A549 (cell line): ENCODE measurements at regions not wholly inside any gene's neighbourhood (a gene's known extent, or its start where the extent isn't known, plus 50 kb on each side); places are given as distances from the start of the nearest gene placed in this dataset.

ENCODE experiments used
- ATAC-seq, 2 experiments: fragments of 200-7000 bp in 1 of 2; fragments of >200 bp in 1 of 2; cut with Nextera tagmentation in 1 of 2; cut with Tn5 transposase in 1 of 2; 3 replicates each; pipeline versions ENCODE4 v1.8.0 to v1.9.1; 2018 to 2020; ENCODE audit warnings: mild to moderate bottlenecking in 1 of 2, moderate library complexity in 1 of 2
- CTCF ChIA-PET: fragments of 300-600 bp; sonication (Branson Sonifier 250); formaldehyde crosslinking; extraction: SDS; loops from one replicate; lab custom pipeline; 2021; ENCODE audit warnings: antibody characterized with exemption, inconsistent platforms; lab: Yijun Ruan, JAX
- POLR2A ChIA-PET: fragments of 350-600 bp; formaldehyde crosslinking; extraction: SDS; loops from one replicate; lab custom pipeline; 2021; ENCODE audit warnings: antibody characterized with exemption, inconsistent platforms; lab: Yijun Ruan, JAX
- DNase-seq, 2 experiments: peaks; one replicate each; pipeline versions ENCODE4 v3.0.0 to v3.0.0-alpha.2; 2011 to 2016; ENCODE audit warnings: low read depth in 1 of 2, low spot score in 1 of 2
- FAIRE-seq: peaks from 2 replicates; lab custom pipeline; 2011; peaks lifted over from hg19 to GRCh38; lab: Jason Lieb, UNC
- H3K27ac ChIP-seq, 2 experiments: fragments of >200 bp; sonication (Bioruptor Twin); formaldehyde crosslinking; 3 replicates each; pipeline ENCODE4 v1.5.1; 2016 to 2017
- H3K4me1 ChIP-seq: fragments of >200 bp; sonication (Bioruptor Twin); formaldehyde crosslinking; 3 replicates; pipeline ENCODE4 v1.6.1; 2016
- H3K4me2 ChIP-seq: fragments of >200 bp; sonication (Bioruptor Twin); formaldehyde crosslinking; 3 replicates; pipeline ENCODE4 v1.6.1; 2016
- H3K4me3 ChIP-seq: fragments of >200 bp; sonication (Bioruptor Twin); formaldehyde crosslinking; 3 replicates; pipeline ENCODE4 v1.5.1; 2016
- H3K9me3 ChIP-seq: fragments of >200 bp; sonication (Bioruptor Twin); formaldehyde crosslinking; 3 replicates; pipeline ENCODE4 v1.6.1; 2016
- BHLHE40 ChIP-seq: IDR thresholded peaks from 2 replicates; pipeline ENCODE4 v1.6.1; 2012; ENCODE audit warnings: low read depth, low read length, inconsistent platforms
- CBX2 ChIP-seq: fragments of 200-600 bp; sonication (generic); IDR thresholded peaks from 2 replicates; pipeline ENCODE4 v1.6.1; 2016; ENCODE audit warnings: low read depth, mild to moderate bottlenecking, borderline replicate concordance
- CBX8 ChIP-seq: fragments of 200-600 bp; sonication (generic); IDR thresholded peaks from 2 replicates; pipeline ENCODE4 v1.6.1; 2016
- CHD4 ChIP-seq: fragments of 200-600 bp; sonication (generic); IDR thresholded peaks from 2 replicates; pipeline ENCODE4 v1.6.1; 2016; ENCODE audit warnings: antibody characterized with exemption, mild to moderate bottlenecking, borderline replicate concordance
- EHF ChIP-seq: fragments of 250-450 bp; sonication (Bioruptor Pico); IDR thresholded peaks from 2 replicates; pipeline ENCODE4 v1.5.0; 2020; ENCODE audit warnings: mild to moderate bottlenecking
- EHMT2 ChIP-seq: fragments of 200-600 bp; sonication (generic); IDR thresholded peaks from 2 replicates; pipeline ENCODE4 v1.6.1; 2016; ENCODE audit warnings: antibody characterized with exemption, low read depth, mild to moderate bottlenecking, moderate library complexity
- EP300 ChIP-seq, 2 experiments: fragments of >200 bp; sonication (Bioruptor Twin); formaldehyde crosslinking; IDR thresholded peaks; 2 replicates in 1 of 2; 3 replicates in 1 of 2; pipeline ENCODE4 v1.6.1; 2016 to 2017
- ESRRA ChIP-seq: fragments of 150-350 bp; IDR thresholded peaks from 2 replicates; pipeline ENCODE4 v1.6.1; 2014; ENCODE audit warnings: mild to moderate bottlenecking, low read length, borderline replicate concordance
- FOSL2 ChIP-seq, 2 experiments: fragments of 450-650 bp in 1 of 2; fragments of >200 bp in 1 of 2; sonication (Bioruptor Twin) in 1 of 2; formaldehyde crosslinking; IDR thresholded peaks; 2 replicates each; pipeline versions ENCODE4 v1.5.0 to v1.6.1; 2016 to 2020; ENCODE audit warnings: mild to moderate bottlenecking in 1 of 2, moderate library complexity in 1 of 2
- HOXA7 ChIP-seq: fragments of 250-450 bp; sonication (Bioruptor Pico); IDR thresholded peaks from 2 replicates; pipeline ENCODE4 v1.5.0; 2020; ENCODE audit warnings: mild to moderate bottlenecking, moderate library complexity
- KDM1A ChIP-seq: fragments of 200-600 bp; sonication (generic); IDR thresholded peaks from 2 replicates; pipeline ENCODE4 v1.6.1; 2016; ENCODE audit warnings: low read depth, mild to moderate bottlenecking
- MAFK ChIP-seq: fragments of 450-650 bp; IDR thresholded peaks from 2 replicates; pipeline ENCODE4 v1.6.1; 2014; ENCODE audit not compliant: partially characterized antibody
- MAZ ChIP-seq: fragments of 150-350 bp; IDR thresholded peaks from 2 replicates; pipeline ENCODE4 v1.6.1; 2014; ENCODE audit warnings: antibody characterized with exemption, low read depth, low read length, borderline replicate concordance
- NPAS2 ChIP-seq: fragments of 250-450 bp; sonication (Bioruptor Pico); IDR thresholded peaks from 2 replicates; pipeline ENCODE4 v1.8.0; 2022; ENCODE audit warnings: mild to moderate bottlenecking, moderate library complexity, borderline replicate concordance
- PHF8 ChIP-seq: fragments of 200-600 bp; sonication (generic); IDR thresholded peaks from 2 replicates; pipeline ENCODE4 v1.6.1; 2016; ENCODE audit warnings: low read depth, mild to moderate bottlenecking, antibody characterized with exemption, moderate library complexity, borderline replicate concordance
- POLR2AphosphoS2 ChIP-seq: conservative IDR thresholded peaks from 2 replicates; pipeline ENCODE4 v1.6.1; 2012; ENCODE audit warnings: low read length, improper control_type of control experiment, inconsistent platforms
- SMC3 ChIP-seq: fragments of >200 bp; sonication (Bioruptor Twin); formaldehyde crosslinking; IDR thresholded peaks from 3 replicates; pipeline ENCODE4 v1.6.1; 2018; ENCODE audit warnings: inconsistent platforms
- TFCP2L1 ChIP-seq: fragments of 250-450 bp; sonication (Bioruptor Pico); IDR thresholded peaks from 2 replicates; pipeline ENCODE4 v1.5.0; 2021; ENCODE audit warnings: mild to moderate bottlenecking
- TP53 ChIP-seq: fragments of 250-450 bp; sonication (Bioruptor Pico); IDR thresholded peaks from 2 replicates; pipeline ENCODE4 v1.5.0; 2021; ENCODE audit warnings: mild to moderate bottlenecking, moderate library complexity
- ZFP36 ChIP-seq: fragments of 450-650 bp; IDR thresholded peaks from 2 replicates; pipeline ENCODE4 v1.6.1; 2014; ENCODE audit warnings: borderline replicate concordance; ENCODE audit not compliant: partially characterized antibody
- ZSCAN20 ChIP-seq: fragments of 250-450 bp; sonication (Bioruptor Pico); IDR thresholded peaks from 2 replicates; pipeline ENCODE4 v1.8.0; 2022; ENCODE audit warnings: mild to moderate bottlenecking, moderate library complexity
- WGBS: methylation state at CpG from one replicate; pipeline ENCODE4 v1.1.6; 2017; ENCODE audit errors: missing lambda C conversion rate; 5-methylcytosine and 5-hydroxymethylcytosine counted together
- TF ChIP-seq, protein P1 (sequence below): fragments of 450-650 bp; IDR thresholded peaks from 2 replicates; pipeline ENCODE4 v1.6.1; 2014; ENCODE audit warnings: antibody characterized with exemption
- TF ChIP-seq, protein P2 (sequence below): IDR thresholded peaks from 2 replicates; pipeline ENCODE4 v1.6.1; 2012
- TF ChIP-seq, protein P3 (sequence below): fragments of >200 bp; sonication (Bioruptor Twin); formaldehyde crosslinking; IDR thresholded peaks from 3 replicates; pipeline ENCODE4 v1.6.1; 2016
- TF ChIP-seq, protein P4 (sequence below): fragments of >200 bp; sonication (Bioruptor Twin); formaldehyde crosslinking; IDR thresholded peaks from 2 replicates; pipeline ENCODE4 v1.6.1; 2016

DNA sequence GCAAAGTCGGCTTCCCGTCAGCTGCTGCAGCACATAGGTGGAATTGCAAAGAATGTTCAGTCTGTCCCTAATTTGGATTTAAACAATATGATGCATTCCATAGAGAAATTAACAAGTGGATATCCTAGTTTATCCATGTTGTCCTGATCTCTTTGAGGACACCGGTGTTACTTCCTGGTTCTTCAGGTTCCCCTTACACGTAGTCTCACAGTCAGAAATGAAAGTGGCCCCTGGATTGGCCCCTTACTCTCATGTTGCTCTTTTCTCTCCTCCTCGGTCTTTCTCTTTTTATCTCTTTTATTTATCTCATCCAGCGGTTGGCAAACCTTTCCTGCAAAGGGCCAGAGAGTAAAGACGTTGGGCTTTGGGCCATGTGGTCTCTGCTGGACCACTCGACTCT lies 265.1 kb downstream of the GAS1 start:
- Histone ChIP-seq H3K27ac (no peak overlapping the region), H3K4me2 (no peak overlapping the region), H3K4me1 (no peaks in the 10 kb centered on the region), H3K9me3 (no peaks in the 10 kb centered on the region), H3K4me3 (no peak overlapping the region)
- FAIRE-seq (no peak), DNase-seq (no peak), ATAC-seq (no peak)
- CTCF ChIA-PET = no interaction called here
- 31% methylated on average over 8 of the region's 8 CpGs for WGBS
- POLR2A ChIA-PET = no interaction called here
- TF ChIP-seq EHMT2 = no peak
- TF ChIP-seq, protein P1, sequence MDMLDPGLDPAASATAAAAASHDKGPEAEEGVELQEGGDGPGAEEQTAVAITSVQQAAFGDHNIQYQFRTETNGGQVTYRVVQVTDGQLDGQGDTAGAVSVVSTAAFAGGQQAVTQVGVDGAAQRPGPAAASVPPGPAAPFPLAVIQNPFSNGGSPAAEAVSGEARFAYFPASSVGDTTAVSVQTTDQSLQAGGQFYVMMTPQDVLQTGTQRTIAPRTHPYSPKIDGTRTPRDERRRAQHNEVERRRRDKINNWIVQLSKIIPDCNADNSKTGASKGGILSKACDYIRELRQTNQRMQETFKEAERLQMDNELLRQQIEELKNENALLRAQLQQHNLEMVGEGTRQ = no peak
- TF ChIP-seq CBX2 = no peak
- TF ChIP-seq SMC3 = no peak
- TF ChIP-seq KDM1A = no peak
- TF ChIP-seq, protein P2, sequence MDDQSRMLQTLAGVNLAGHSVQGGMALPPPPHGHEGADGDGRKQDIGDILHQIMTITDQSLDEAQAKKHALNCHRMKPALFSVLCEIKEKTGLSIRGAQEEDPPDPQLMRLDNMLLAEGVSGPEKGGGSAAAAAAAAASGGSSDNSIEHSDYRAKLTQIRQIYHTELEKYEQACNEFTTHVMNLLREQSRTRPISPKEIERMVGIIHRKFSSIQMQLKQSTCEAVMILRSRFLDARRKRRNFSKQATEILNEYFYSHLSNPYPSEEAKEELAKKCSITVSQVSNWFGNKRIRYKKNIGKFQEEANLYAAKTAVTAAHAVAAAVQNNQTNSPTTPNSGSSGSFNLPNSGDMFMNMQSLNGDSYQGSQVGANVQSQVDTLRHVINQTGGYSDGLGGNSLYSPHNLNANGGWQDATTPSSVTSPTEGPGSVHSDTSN = no peak
- TF ChIP-seq CHD4 = no peak
- no peak for TF ChIP-seq ESRRA
- TF ChIP-seq, protein P3, sequence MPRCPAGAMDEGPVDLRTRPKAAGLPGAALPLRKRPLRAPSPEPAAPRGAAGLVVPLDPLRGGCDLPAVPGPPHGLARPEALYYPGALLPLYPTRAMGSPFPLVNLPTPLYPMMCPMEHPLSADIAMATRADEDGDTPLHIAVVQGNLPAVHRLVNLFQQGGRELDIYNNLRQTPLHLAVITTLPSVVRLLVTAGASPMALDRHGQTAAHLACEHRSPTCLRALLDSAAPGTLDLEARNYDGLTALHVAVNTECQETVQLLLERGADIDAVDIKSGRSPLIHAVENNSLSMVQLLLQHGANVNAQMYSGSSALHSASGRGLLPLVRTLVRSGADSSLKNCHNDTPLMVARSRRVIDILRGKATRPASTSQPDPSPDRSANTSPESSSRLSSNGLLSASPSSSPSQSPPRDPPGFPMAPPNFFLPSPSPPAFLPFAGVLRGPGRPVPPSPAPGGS = no peak
- no peak for TF ChIP-seq TFCP2L1
- no peak for TF ChIP-seq BHLHE40
- TF ChIP-seq MAFK = no peak

DNA sequence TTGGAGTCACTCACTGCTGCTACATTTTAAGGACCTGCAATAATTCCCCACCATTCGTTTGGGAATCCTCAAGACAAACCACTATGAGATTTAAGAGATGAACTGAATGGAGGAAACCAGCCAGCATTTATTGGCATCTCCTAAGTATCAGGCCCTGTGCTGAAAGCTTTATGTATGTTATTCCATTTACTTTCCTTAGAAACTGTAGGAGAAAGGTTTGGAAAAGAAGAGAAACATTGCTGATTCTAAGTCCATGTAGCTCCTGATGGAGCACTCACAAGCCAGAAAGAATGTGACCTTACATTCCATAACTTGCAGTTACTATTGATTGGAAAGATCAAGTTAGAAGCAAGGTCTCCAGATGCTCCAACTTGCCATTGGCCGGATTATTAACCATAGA lies 267.4 kb downstream of the GAS1 start:
- no peak for DNase-seq
- WGBS = 0% methylated on average over 2 of the region's 2 CpGs
- ChIA-PET POLR2A (no interaction called here), CTCF (interaction anchor here (0.6 kb wide), 1 partner anchor 175 kb away, joined by 3 read pairs; no protein-coding TSS in a partner anchor)
- FAIRE-seq = no peak
- no peaks in the 10 kb centered on the region for H3K9me3 ChIP-seq
- H3K4me3 ChIP-seq = no peak overlapping the region
- ATAC-seq = no peak
- no peaks in the 10 kb centered on the region for H3K4me1 ChIP-seq
- no peak for TF ChIP-seq FOSL2 (IDR thresholded peaks at IDR 0.05)
- no peak for TF ChIP-seq FOSL2 (CRISPR knock-in tag; IDR thresholded peaks at IDR 0.05)
- no peak for TF ChIP-seq POLR2AphosphoS2
- TF ChIP-seq CHD4 = no peak
- no peak for TF ChIP-seq HOXA7 (CRISPR knock-in tag)
- no peak for TF ChIP-seq CBX2
- no peak for TF ChIP-seq EHF
- TF ChIP-seq MAZ = no peak
- TF ChIP-seq, all 56 proteins: peak for 0
- no peak overlapping the region for H3K4me2 ChIP-seq
- H3K27ac ChIP-seq = no peak overlapping the region

DNA sequence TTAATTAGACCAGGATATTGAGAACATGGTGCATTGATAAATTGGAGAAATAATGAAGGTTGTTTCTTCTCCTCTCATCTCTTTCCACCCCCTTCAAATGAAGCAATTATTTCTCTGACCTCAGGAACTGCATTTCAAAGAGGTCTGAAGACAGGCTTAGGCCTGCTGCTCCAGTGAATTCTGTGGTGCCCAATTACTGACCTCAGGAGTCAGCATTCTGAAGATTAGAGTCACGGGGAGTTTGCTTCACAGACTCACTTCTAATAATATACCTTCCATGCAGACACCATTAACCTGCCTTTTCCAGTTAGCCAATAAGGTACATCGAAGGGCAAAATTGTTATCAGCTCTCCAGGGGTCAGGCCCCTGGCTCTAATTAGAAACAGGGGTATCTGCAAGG lies 270.9 kb downstream of the GAS1 start:
- TF ChIP-seq NPAS2 (CRISPR knock-in tag) = no peak
- Histone ChIP-seq H3K4me2 (no peak overlapping the region), H3K4me1 (no peaks in the 10 kb centered on the region), H3K9me3 (no peaks in the 10 kb centered on the region; the same call in 2 of the 3 replicates), H3K4me3 (no peak overlapping the region), H3K27ac (no peak overlapping the region)
- WGBS = 0% methylated on average over 2 of the region's 2 CpGs
- ATAC-seq = no peak
- no peak for FAIRE-seq
- DNase-seq = no peak
- POLR2A ChIA-PET = no interaction called here
- CTCF ChIA-PET = no interaction called here

DNA sequence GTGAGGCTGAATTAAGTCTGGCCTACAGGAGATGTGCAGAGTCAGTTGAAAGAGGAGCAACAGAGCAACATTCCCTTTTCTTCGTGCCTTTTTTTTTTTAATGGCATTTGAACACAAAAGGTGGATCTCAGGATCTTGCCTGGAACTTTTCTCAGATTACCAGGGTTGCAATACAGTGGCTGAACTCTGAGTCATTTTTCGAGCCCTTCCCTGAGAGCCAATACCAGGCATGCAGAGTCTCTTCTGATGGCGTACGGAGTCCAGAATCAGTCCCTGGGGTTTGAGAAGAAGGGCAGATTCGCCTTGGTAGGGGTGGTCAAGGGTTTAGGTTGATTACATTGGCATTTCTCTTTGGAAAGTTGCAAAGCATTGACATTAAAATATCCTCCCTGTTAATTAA lies 271.5 kb downstream of the GAS1 start:
- 10% methylated on average over 5 of the region's 5 CpGs for WGBS
- ATAC-seq (no peak), DNase-seq (no peak), FAIRE-seq (no peak)
- H3K27ac ChIP-seq = no peak overlapping the region
- no peaks in the 10 kb centered on the region; the same call in 2 of the 3 replicates for H3K9me3 ChIP-seq
- no peak overlapping the region for H3K4me2 ChIP-seq
- no peak overlapping the region for H3K4me3 ChIP-seq
- TF ChIP-seq TP53 (CRISPR knock-in tag) = no peak
- TF ChIP-seq PHF8 = no peak
- TF ChIP-seq CBX8 = no peak
- TF ChIP-seq, protein P4, sequence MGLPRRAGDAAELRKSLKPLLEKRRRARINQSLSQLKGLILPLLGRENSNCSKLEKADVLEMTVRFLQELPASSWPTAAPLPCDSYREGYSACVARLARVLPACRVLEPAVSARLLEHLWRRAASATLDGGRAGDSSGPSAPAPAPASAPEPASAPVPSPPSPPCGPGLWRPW = no peak
- no peak for TF ChIP-seq FOSL2 (IDR thresholded peaks at IDR 0.05)
- TF ChIP-seq FOSL2 (CRISPR knock-in tag; IDR thresholded peaks at IDR 0.05) = no peak
- TF ChIP-seq CHD4 = no peak
- TF ChIP-seq POLR2AphosphoS2 = no peak
- TF ChIP-seq TFCP2L1 = no peak
- TF ChIP-seq EP300 (IDR thresholded peaks at IDR 0.05) = no peak
- TF ChIP-seq ZSCAN20 (CRISPR knock-in tag) = no peak
- TF ChIP-seq SMC3 = no peak
- no peak for TF ChIP-seq EHMT2
- TF ChIP-seq ZFP36 = no peak
- POLR2A ChIA-PET = no interaction called here
- H3K4me1 ChIP-seq = no peaks in the 10 kb centered on the region
- CTCF ChIA-PET = no interaction called here
